Cardiac fibroblast (primary cell): ENCODE measurements at regions not wholly inside any gene's neighbourhood (a gene's known extent, or its start where the extent isn't known, plus 50 kb on each side); places are given as distances from the start of the nearest gene placed in this dataset.

Experiments used
- DNase-seq, 2 donors: peaks; one replicate each; pipeline versions ENCODE4 v3.0.0 to v3.0.0-alpha.2; 2010; ENCODE audit warnings: low read depth in 2 of 2
- H3K4me3 ChIP-seq, 2 donors: replicated peaks in 1 of 2; 1 replicate in 1 of 2; 2 replicates in 1 of 2; pipeline ENCODE4 v1.5.1; 2011; ENCODE audit warnings: low read depth in 2 of 2, low read length in 2 of 2, mild to moderate bottlenecking in 2 of 2, moderate library complexity in 1 of 2
- CTCF ChIP-seq: IDR thresholded peaks from one replicate; pipeline ENCODE4 v1.5.1; 2011; ENCODE audit warnings: low read depth, mild to moderate bottlenecking, low read length, inconsistent platforms

- no peak for DNase-seq
- no peak for TF ChIP-seq CTCF
Measured at GRCh38 chr6:40340957-40341356, 246.2 kb downstream of the LRFN2 start.

GRCh38 chr6:40340196-40340595 lies 247.0 kb downstream of the LRFN2 start:
- TF ChIP-seq CTCF, result no peak
- DNase-seq, result no peak
- H3K4me3 ChIP-seq, result no peak overlapping the region

More at GRCh38 chr6:40340957-40341356, 246.2 kb downstream of the LRFN2 start:
- H3K4me3 ChIP-seq, result no peak overlapping the region

GRCh38 chr6:40338306-40338705 lies 248.9 kb downstream of the LRFN2 start:
- H3K4me3 ChIP-seq, result no peak overlapping the region
- TF ChIP-seq CTCF, result no peak
- DNase-seq, result no peak

GRCh38 chr6:40336940-40337760 lies 250.0 kb downstream of the LRFN2 start:
- TF ChIP-seq CTCF, result no peak
- no peak overlapping the region for H3K4me3 ChIP-seq
- no peak for DNase-seq

GRCh38 chr6:40336296-40336695 lies 250.9 kb downstream of the LRFN2 start:
- H3K4me3 ChIP-seq, result no peak overlapping the region
- TF ChIP-seq CTCF, result no peak
- DNase-seq, result no peak

GRCh38 chr6:40334496-40335270 lies 252.5 kb downstream of the LRFN2 start:
- no peak for TF ChIP-seq CTCF
- no peak overlapping the region for H3K4me3 ChIP-seq
- no peak for DNase-seq
